H1 (cell line): ENCODE measurements at regions not wholly inside any gene's neighbourhood (a gene's known extent, or its start where the extent isn't known, plus 50 kb on each side); places are given as distances from the start of the nearest gene placed in this dataset.

ENCODE experiments used
- CTCF ChIP-seq, 3 experiments: IDR thresholded peaks; 1 replicate in 2 of 3; 2 replicates in 1 of 3; pipeline versions ENCODE4 v1.5.1 to v1.6.1; 2011; ENCODE audit warnings: low read length in 3 of 3, mild to moderate bottlenecking in 3 of 3, inconsistent platforms in 2 of 3, low read depth in 1 of 3, moderate library complexity in 1 of 3; ENCODE audit not compliant: insufficient read depth in 1 of 3; ENCODE audit errors: control extremely low read depth in 1 of 3
- EZH2 ChIP-seq: fragments of 200-600 bp; sonication (generic); IDR thresholded peaks from 2 replicates; pipeline ENCODE4 v1.7.1; 2012; ENCODE audit warnings: low read depth, mild to moderate bottlenecking, moderate library complexity, low read length, inconsistent platforms; ENCODE audit not compliant: severe bottlenecking
- SIN3A ChIP-seq, 2 experiments: IDR thresholded peaks in 1 of 2; conservative IDR thresholded peaks in 1 of 2; 2 replicates each; pipeline ENCODE4 v1.6.1; 2011 to 2012; ENCODE audit warnings: low read length in 2 of 2, improper control_type of control experiment in 1 of 2, low read depth in 1 of 2, mild to moderate bottlenecking in 1 of 2
- SP1 ChIP-seq: IDR thresholded peaks from 2 replicates; pipeline ENCODE4 v1.6.1; 2011; ENCODE audit warnings: low read depth, low read length
- TCF12 ChIP-seq: IDR thresholded peaks from 2 replicates; pipeline ENCODE4 v1.6.1; 2011; ENCODE audit warnings: low read depth, mild to moderate bottlenecking, low read length

GRCh38 chr5:92504346-92504745 lies 1076.7 kb downstream of the NR2F1-AS1 start:
- TF ChIP-seq SP1 (no peak), CTCF (IDR thresholded peaks at IDR 0.05; ENCODE audit: control extremely low read depth in 1 of 3, insufficient read depth in 1 of 3, low read depth in 1 of 3, low read length in 3 of 3) (no peak), EZH2 (no peak), SIN3A (conservative IDR thresholded peaks at IDR 0.05 in 1 of 2, IDR thresholded peaks at IDR 0.05 in 1 of 2; ENCODE audit: low read depth in 1 of 2, low read length in 2 of 2) (no peak), TCF12 (no peak)
